ENCODE measurements at regions not wholly inside any gene's neighbourhood (a gene's known extent, or its start where the extent isn't known, plus 50 kb on each side); places are given as distances from the start of the nearest gene placed in this dataset.
A peak's percentile ranks its signal among the peaks of the same experiment; 100 is the strongest.
"Not testable (repeated sequence)": the region's sequence is repeated elsewhere in the genome, so short reads cannot be mapped to it uniquely, and the experiment has no call there.

DNA sequence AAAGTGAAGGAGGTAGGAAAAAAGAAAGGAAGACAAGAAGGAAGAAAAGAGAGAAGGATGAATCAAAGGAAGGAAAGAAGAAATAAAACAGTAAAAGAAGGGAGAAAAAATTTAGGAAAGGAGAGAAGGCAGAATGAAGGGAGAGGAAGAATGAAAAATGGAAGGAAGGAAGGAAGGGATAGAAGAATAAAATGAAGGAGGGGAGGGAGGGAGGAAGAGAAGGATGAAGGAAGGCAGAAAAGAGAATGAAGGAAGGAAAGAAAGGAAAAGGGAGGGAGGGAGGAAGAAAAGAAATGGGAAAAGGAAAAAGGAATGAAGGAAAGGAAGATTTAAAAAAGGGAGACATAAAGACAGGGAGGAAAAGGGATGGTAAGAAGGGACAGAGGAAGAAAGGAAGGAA is 393.7 kb upstream of the GRM7 start:
- H3K27ac Mint-ChIP-seq, result no peak overlapping the region
- ChIA-PET CTCF (ENCODE audit: partially characterized antibody) (no interaction called here), POLR2A (ENCODE audit: partially characterized antibody) (no interaction called here)
- H3K9me3 Mint-ChIP-seq, result peaks cover 0 to 9% (median 6%) of the 10 kb centered on the region in 8 donors
- Histone ChIP-seq H3K27ac (ENCODE audit: low read depth, low read length) (no peak overlapping the region), H3K4me3 (ENCODE audit: low read length in 2 of 2) (no peak overlapping the region), H3K36me3 (ENCODE audit: insufficient read depth, low read length) (no peaks in the 10 kb centered on the region), H3K4me1 (ENCODE audit: insufficient read depth, low read length) (no peaks in the 10 kb centered on the region), H3K9me3 (ENCODE audit: control insufficient read depth in 1 of 2, low read length in 2 of 2) (no peaks in the 10 kb centered on the region), H3K27me3 (ENCODE audit: insufficient read depth, low read length) (no peaks in the 10 kb centered on the region)
- intact Hi-C loops (cut with micrococcal nuclease), result no loop called here
- H3K36me3 Mint-ChIP-seq, result no peaks in the 10 kb centered on the region
- no peak for DNase-seq
- no peaks in the 10 kb centered on the region for H3K4me1 Mint-ChIP-seq
- no peak overlapping the region for H3K4me3 Mint-ChIP-seq
- H3K27me3 Mint-ChIP-seq, result no peaks in the 10 kb centered on the region

DNA sequence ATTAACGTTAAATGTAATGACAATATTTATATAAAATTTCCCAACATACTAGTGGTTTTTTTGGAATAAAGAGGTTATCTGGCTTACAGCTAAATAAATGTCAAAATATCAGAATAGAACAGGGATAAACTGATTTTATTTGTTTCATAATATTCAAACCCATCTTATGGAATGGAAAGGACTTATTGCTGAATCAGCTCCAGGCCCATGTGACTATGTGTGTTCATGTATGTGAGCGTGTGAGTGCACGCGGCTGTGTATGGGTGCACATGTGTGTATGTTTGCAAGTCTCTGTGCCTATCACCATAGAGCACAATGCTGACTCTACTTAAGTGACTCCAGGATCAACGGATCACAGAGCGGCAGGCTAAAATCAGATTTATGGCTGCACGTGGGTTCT is 392.3 kb upstream of the GRM7 start:
- ChIA-PET POLR2A (ENCODE audit: partially characterized antibody) (no interaction called here), CTCF (ENCODE audit: partially characterized antibody) (no interaction called here)
- no peaks in the 10 kb centered on the region for H3K27me3 ChIP-seq (ENCODE audit: insufficient read depth, low read length)
- H3K4me1 Mint-ChIP-seq, result no peaks in the 10 kb centered on the region
- no peak overlapping the region for H3K27ac Mint-ChIP-seq
- no peak overlapping the region for H3K4me3 ChIP-seq (ENCODE audit: low read length in 2 of 2)
- no peaks in the 10 kb centered on the region for H3K27me3 Mint-ChIP-seq
- no peaks in the 10 kb centered on the region for H3K36me3 Mint-ChIP-seq
- no peak for DNase-seq
- H3K9me3 Mint-ChIP-seq, result peaks cover 0 to 4% (median 0%) of the 10 kb centered on the region in 8 donors
- intact Hi-C loops (cut with micrococcal nuclease), result no loop called here
- H3K27ac ChIP-seq (ENCODE audit: low read depth, low read length), result no peak overlapping the region
- no peaks in the 10 kb centered on the region for H3K4me1 ChIP-seq (ENCODE audit: insufficient read depth, low read length)
- no peaks in the 10 kb centered on the region for H3K36me3 ChIP-seq (ENCODE audit: insufficient read depth, low read length)
- H3K4me3 Mint-ChIP-seq, result no peak overlapping the region
- no peaks in the 10 kb centered on the region for H3K9me3 ChIP-seq (ENCODE audit: control insufficient read depth in 1 of 2, low read length in 2 of 2)

DNA sequence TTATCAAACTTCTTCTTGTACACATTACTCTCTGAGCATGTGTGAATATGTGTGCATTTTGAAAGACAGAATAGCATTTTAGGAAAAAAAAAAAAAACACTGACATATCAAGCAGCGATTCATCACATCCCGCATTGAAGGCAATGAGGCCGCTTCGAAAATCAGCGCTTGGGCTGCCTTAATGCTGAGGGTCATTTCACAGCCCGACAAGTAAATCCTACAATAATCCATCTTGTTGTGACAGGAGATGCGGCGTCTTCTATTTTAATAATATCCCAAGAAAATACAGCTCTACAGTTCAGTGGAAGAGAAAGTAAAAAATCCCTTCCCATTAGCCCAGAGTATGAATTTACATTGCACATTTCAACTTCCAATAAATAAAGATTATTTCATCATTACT is 389.2 kb upstream of the GRM7 start:
- no peaks in the 10 kb centered on the region for H3K9me3 ChIP-seq (ENCODE audit: control insufficient read depth in 1 of 2, low read length in 2 of 2)
- no peaks in the 10 kb centered on the region for H3K36me3 Mint-ChIP-seq
- no peak overlapping the region for H3K4me3 Mint-ChIP-seq
- H3K4me3 ChIP-seq (ENCODE audit: low read length in 2 of 2), result no peak overlapping the region
- ChIA-PET POLR2A (ENCODE audit: partially characterized antibody) (no interaction called here), CTCF (ENCODE audit: partially characterized antibody) (no interaction called here)
- no peaks in the 10 kb centered on the region for H3K27me3 Mint-ChIP-seq
- no peak overlapping the region for H3K27ac Mint-ChIP-seq
- no peaks in the 10 kb centered on the region for H3K36me3 ChIP-seq (ENCODE audit: insufficient read depth, low read length)
- intact Hi-C loops (cut with micrococcal nuclease), result no loop called here
- H3K4me1 ChIP-seq (ENCODE audit: insufficient read depth, low read length), result no peaks in the 10 kb centered on the region
- peaks cover 0 to 5% (median under 1%) of the 10 kb centered on the region in 8 donors for H3K9me3 Mint-ChIP-seq
- no peak for DNase-seq
- H3K27ac ChIP-seq (ENCODE audit: low read depth, low read length), result no peak overlapping the region
- H3K27me3 ChIP-seq (ENCODE audit: insufficient read depth, low read length), result no peaks in the 10 kb centered on the region
- H3K4me1 Mint-ChIP-seq, result no peaks in the 10 kb centered on the region

DNA sequence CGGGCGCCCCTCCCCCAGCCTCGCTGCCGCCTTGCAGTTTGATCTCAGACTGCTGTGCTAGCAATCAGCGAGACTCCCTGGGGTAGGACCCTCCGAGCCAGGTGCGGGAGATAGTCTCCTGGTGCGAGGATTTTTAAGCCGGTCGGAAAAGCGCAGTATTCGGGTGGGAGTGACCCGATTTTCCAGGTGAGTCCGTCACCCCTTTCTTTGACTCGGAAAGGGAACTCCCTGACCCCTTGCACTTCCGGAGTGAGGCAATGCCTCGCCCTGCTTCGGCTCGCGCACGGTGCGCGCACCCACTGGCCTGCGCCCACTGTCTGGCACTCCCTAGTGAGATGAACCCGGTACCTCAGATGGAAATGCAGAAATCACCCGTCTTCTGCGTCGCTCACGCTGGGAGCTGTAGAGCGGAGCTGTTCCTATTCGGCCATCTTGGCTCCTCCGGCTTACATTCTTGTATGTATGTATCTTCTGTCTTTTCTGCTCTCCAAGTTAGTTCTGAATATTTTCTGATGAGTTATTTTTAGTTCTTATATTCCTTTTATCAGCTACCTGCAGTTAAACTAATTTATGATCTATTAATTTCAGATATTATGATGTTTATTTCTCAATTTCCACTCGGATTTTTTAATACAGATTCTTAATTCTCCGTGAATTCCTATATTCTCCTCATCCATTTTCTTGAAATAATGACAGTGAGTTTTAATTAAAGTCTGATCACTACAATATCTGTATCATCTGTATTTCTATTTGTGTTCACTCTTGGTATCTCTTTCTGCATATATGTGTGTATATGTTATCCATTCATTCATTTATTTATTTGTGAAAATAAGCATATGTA is 370.2 kb upstream of the GRM7 start:
- H3K4me3 Mint-ChIP-seq; DNase-seq; intact Hi-C loops (cut with micrococcal nuclease); CTCF ChIA-PET (ENCODE audit: partially characterized antibody); H3K9me3 ChIP-seq (ENCODE audit: control insufficient read depth in 1 of 2, low read length in 2 of 2); H3K4me3 ChIP-seq (ENCODE audit: low read length in 2 of 2); H3K36me3 Mint-ChIP-seq; POLR2A ChIA-PET (ENCODE audit: partially characterized antibody); H3K27ac Mint-ChIP-seq; H3K4me1 ChIP-seq (ENCODE audit: insufficient read depth, low read length); H3K27me3 ChIP-seq (ENCODE audit: insufficient read depth, low read length); H3K36me3 ChIP-seq (ENCODE audit: insufficient read depth, low read length); H3K4me1 Mint-ChIP-seq; H3K27ac ChIP-seq (ENCODE audit: low read depth, low read length); H3K27me3 Mint-ChIP-seq: not testable (repeated sequence)
- peaks cover 0 to 21% (median 6%) of the 10 kb centered on the region in 8 donors for H3K9me3 Mint-ChIP-seq

DNA sequence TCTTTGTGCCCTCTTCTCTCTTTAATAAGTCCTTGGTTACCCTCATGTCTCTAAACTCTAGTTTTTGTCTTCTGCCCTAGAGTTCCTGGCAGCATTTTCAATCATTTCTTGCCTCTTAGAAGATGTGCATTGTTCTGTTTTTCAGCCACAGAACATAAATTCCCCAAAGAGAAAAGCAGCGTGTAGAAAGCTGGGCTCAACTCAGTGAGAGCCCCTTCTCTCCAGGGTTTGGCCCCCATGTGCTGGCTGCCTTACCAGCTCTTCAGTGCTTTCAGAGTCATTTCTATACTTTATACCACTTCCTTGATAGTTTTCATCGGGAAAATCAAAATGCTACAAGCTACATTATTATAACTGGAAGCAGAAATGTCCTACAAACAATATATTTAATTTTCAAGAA is 369.1 kb upstream of the GRM7 start:
- Mint-ChIP-seq H3K9me3 (peaks cover 0 to 24% (median 7%) of the 10 kb centered on the region in 8 donors), H3K4me1 (no peaks in the 10 kb centered on the region), H3K27ac (no peak overlapping the region), H3K36me3 (no peaks in the 10 kb centered on the region), H3K4me3 (no peak overlapping the region), H3K27me3 (no peaks in the 10 kb centered on the region)
- intact Hi-C loops (cut with micrococcal nuclease), result no loop called here
- no peak overlapping the region for H3K4me3 ChIP-seq (ENCODE audit: low read length in 2 of 2)
- H3K36me3 ChIP-seq (ENCODE audit: insufficient read depth, low read length), result no peaks in the 10 kb centered on the region
- no peaks in the 10 kb centered on the region for H3K4me1 ChIP-seq (ENCODE audit: insufficient read depth, low read length)
- ChIA-PET CTCF (ENCODE audit: partially characterized antibody) (no interaction called here), POLR2A (ENCODE audit: partially characterized antibody) (no interaction called here)
- H3K27ac ChIP-seq (ENCODE audit: low read depth, low read length), result no peak overlapping the region
- H3K9me3 ChIP-seq (ENCODE audit: control insufficient read depth in 1 of 2, low read length in 2 of 2), result no peaks in the 10 kb centered on the region
- no peak for DNase-seq
- no peaks in the 10 kb centered on the region for H3K27me3 ChIP-seq (ENCODE audit: insufficient read depth, low read length)

DNA sequence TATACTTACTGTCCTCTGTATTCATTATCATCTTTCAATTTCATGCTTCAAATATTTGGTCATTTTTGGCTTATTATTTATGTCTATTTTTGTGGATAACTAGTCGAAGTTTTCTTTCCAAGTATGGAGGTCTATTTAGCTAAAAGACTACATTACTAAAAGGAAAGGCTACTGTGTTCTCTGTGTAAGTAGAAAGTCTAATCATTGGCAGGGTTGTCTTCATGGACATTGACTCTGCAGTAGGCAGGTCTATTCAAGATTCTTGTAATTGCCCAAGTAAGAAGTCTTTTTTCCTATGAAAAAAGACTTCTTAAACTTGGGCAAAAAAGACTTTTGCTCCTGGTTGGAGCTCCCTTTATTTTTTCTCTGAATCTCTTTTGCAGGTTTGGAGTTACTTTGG is 368.6 kb upstream of the GRM7 start:
- H3K9me3 ChIP-seq (ENCODE audit: control insufficient read depth in 1 of 2, low read length in 2 of 2), result no peaks in the 10 kb centered on the region
- ChIA-PET POLR2A (ENCODE audit: partially characterized antibody) (no interaction called here), CTCF (ENCODE audit: partially characterized antibody) (no interaction called here)
- Mint-ChIP-seq H3K9me3 (peaks cover 0 to 24% (median 7%) of the 10 kb centered on the region in 8 donors), H3K27me3 (no peaks in the 10 kb centered on the region), H3K27ac (no peak overlapping the region), H3K4me3 (no peak overlapping the region), H3K4me1 (no peaks in the 10 kb centered on the region), H3K36me3 (no peaks in the 10 kb centered on the region)
- no peaks in the 10 kb centered on the region for H3K27me3 ChIP-seq (ENCODE audit: insufficient read depth, low read length)
- no peaks in the 10 kb centered on the region for H3K4me1 ChIP-seq (ENCODE audit: insufficient read depth, low read length)
- intact Hi-C loops (cut with micrococcal nuclease), result no loop called here
- H3K36me3 ChIP-seq (ENCODE audit: insufficient read depth, low read length), result no peaks in the 10 kb centered on the region
- H3K4me3 ChIP-seq (ENCODE audit: low read length in 2 of 2), result no peak overlapping the region
- no peak overlapping the region for H3K27ac ChIP-seq (ENCODE audit: low read depth, low read length)
- DNase-seq, result no peak

DNA sequence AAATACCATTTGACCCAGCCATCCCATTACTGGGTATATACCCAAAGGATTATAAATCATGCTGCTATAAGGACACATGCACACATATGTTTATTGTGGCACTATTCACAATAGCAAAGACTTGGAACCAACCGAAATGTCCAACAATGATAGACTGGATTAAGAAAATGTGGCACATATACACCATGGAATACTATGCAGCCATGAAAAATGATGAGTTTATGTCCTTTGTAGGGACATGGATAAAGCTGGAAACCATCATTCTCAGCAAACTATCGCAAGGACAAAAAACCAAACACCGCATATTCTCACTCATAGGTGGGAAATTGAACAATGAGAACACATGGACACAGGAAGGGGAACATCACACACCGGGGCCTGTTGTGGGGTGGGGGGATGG is 362.0 kb upstream of the GRM7 start:
- H3K4me3 ChIP-seq (ENCODE audit: low read length in 2 of 2); POLR2A ChIA-PET (ENCODE audit: partially characterized antibody); H3K9me3 ChIP-seq (ENCODE audit: control insufficient read depth in 1 of 2, low read length in 2 of 2); intact Hi-C loops (cut with micrococcal nuclease); H3K27me3 Mint-ChIP-seq; H3K4me1 ChIP-seq (ENCODE audit: insufficient read depth, low read length); H3K36me3 ChIP-seq (ENCODE audit: insufficient read depth, low read length); CTCF ChIA-PET (ENCODE audit: partially characterized antibody); H3K4me3 Mint-ChIP-seq; H3K36me3 Mint-ChIP-seq; H3K27me3 ChIP-seq (ENCODE audit: insufficient read depth, low read length); H3K4me1 Mint-ChIP-seq; DNase-seq; H3K27ac ChIP-seq (ENCODE audit: low read depth, low read length): not testable (repeated sequence)
- H3K27ac Mint-ChIP-seq, result peak overlapping the region in 1 of 7 donors; percentile 68
- H3K9me3 Mint-ChIP-seq, result peaks cover 0 to 21% (median 8%) of the 10 kb centered on the region in 8 donors

DNA sequence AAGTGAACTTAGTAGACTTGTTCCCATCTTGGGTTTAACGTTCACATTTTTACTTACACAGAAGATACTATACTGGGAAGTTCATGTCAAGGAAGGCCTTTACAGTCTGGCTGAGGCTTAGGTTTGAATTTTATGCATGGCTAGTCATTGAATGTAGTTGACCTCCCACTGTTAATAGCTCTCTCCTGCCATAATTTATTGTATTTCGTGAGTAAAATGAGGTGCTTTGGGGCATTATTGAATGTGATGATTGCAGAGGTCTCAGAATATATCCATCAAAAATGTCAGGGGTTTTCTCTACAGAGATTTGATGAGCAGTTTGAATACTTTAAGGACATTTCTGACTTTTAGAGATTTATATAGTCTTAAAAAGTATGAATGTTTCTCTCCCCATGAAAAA is 356.6 kb upstream of the GRM7 start:
- Mint-ChIP-seq H3K4me1 (no peaks in the 10 kb centered on the region), H3K4me3 (no peak overlapping the region), H3K9me3 (peaks cover 6 to 24% (median 9%) of the 10 kb centered on the region in 8 donors), H3K27ac (no peak overlapping the region), H3K36me3 (no peaks in the 10 kb centered on the region), H3K27me3 (no peaks in the 10 kb centered on the region)
- Histone ChIP-seq H3K36me3 (ENCODE audit: insufficient read depth, low read length) (no peaks in the 10 kb centered on the region), H3K4me1 (ENCODE audit: insufficient read depth, low read length) (no peaks in the 10 kb centered on the region), H3K27ac (ENCODE audit: low read depth, low read length) (no peak overlapping the region), H3K9me3 (ENCODE audit: control insufficient read depth in 1 of 2, low read length in 2 of 2) (no peaks in the 10 kb centered on the region), H3K27me3 (ENCODE audit: insufficient read depth, low read length) (no peaks in the 10 kb centered on the region), H3K4me3 (ENCODE audit: low read length in 2 of 2) (no peak overlapping the region)
- POLR2A ChIA-PET (ENCODE audit: partially characterized antibody), result no interaction called here
- CTCF ChIA-PET (ENCODE audit: partially characterized antibody), result no interaction called here
- intact Hi-C loops (cut with micrococcal nuclease), result no loop called here
- no peak for DNase-seq

Measured in CD4-positive, alpha-beta memory T cell (primary cell).